ENCODE measurements at regions not wholly inside any gene's neighbourhood (a gene's known extent, or its start where the extent isn't known, plus 50 kb on each side); places are given as distances from the start of the nearest gene placed in this dataset.

DNA sequence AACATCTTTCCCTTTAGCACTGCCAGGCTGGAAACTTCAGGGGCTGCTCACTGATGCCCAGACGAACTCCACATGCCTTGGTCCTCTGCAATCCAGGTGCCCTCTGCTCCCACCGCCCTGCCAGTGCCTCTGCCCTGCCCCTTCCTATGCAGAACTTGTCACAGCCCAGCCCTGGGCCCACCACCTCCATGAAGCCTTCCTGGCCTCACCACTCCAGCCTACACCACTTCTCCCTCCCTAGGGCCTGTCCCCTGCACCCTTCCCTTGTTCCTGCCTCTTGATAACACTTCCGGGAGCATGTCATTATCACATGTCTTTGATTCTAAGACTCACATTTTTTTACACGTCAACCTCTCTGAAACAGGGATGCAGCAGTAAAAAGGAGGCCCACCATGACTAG is 627.2 kb downstream of the UQCRFS1 start:
- Histone ChIP-seq H2BK5ac (ENCODE audit: insufficient read length, low read length) (no peak overlapping the region), H2BK15ac (ENCODE audit: low read depth, low read length) (no peak overlapping the region), H3K4me2 (ENCODE audit: insufficient read depth, insufficient read length, low read length) (no peak overlapping the region), H2BK12ac (ENCODE audit: insufficient read length, low read depth, low read length) (no peak overlapping the region), H4K5ac (ENCODE audit: insufficient read length, low read depth, low read length) (no peak overlapping the region), H3K23ac (ENCODE audit: insufficient read length, low read depth, low read length) (no peak overlapping the region), H3T11ph (ENCODE audit: low read length) (no peak overlapping the region), H3K9ac (ENCODE audit: extremely low read depth, insufficient read length, low read length) (no peak overlapping the region), H3K79me1 (ENCODE audit: insufficient read depth, low read depth, low read length, poor library complexity, severe bottlenecking) (no peaks in the 10 kb centered on the region), H3K9me3 (ENCODE audit: control insufficient read depth, low read depth, low read length) (no peaks in the 10 kb centered on the region), H3K18ac (ENCODE audit: insufficient read length, low read depth, low read length) (no peak overlapping the region), H4K20me1 (ENCODE audit: control insufficient read depth, insufficient read depth, insufficient read length) (no peaks in the 10 kb centered on the region), H3K14ac (ENCODE audit: insufficient read depth, low read length) (no peak overlapping the region), H3K4ac (ENCODE audit: low read depth, low read length) (no peak overlapping the region), H3K79me2 (ENCODE audit: insufficient read depth, low read length) (no peaks in the 10 kb centered on the region), H2AFZ (ENCODE audit: low read length) (no peak overlapping the region), H2BK20ac (ENCODE audit: low read depth, low read length, poor library complexity, severe bottlenecking) (no peak overlapping the region), H3K27me3 (ENCODE audit: insufficient read depth, low read length) (no peaks in the 10 kb centered on the region), H2AK5ac (ENCODE audit: insufficient read length, low read length) (no peak overlapping the region), H3K4me1 (ENCODE audit: insufficient read depth, low read length) (peaks cover 11% of the 10 kb centered on the region; the same call in 1 of the 2 replicates), H4K8ac (replicated peaks; ENCODE audit: insufficient read length, low read depth, low read length) (no peak overlapping the region), H2BK120ac (ENCODE audit: low read depth, low read length, poor library complexity, severe bottlenecking) (no peak overlapping the region), H3K23me2 (ENCODE audit: insufficient read length, low read depth, low read length, poor library complexity, severe bottlenecking) (no peaks in the 10 kb centered on the region), H3K56ac (ENCODE audit: insufficient read length, low read depth, low read length) (no peak overlapping the region), H4K91ac (ENCODE audit: insufficient read length, low read depth, low read length) (no peak overlapping the region), H3K27ac (ENCODE audit: insufficient read length, low read depth, low read length) (no peak overlapping the region)
- Mint-ChIP-seq H3K27me3 (ENCODE audit: low read depth) (no peaks in the 10 kb centered on the region; the same call in 1 of the 2 replicates), H3K4me1 (peaks cover 42 to 43% of the 10 kb centered on the region in 2 experiments), H3K36me3 (ENCODE audit: insufficient read depth in 1 of 3, low read depth in 3 of 3) (no peaks in the 10 kb centered on the region), H3K4me3 (no peak overlapping the region), H3K27ac (no peak overlapping the region), H3K9me3 (no peaks in the 10 kb centered on the region; a peak in 1 of 5 replicates)
- no CpG with 5 or more reads among the region's 4 CpGs for WGBS (ENCODE audit: extremely low coverage, insufficient read length, low lambda C conversion rate)
- DNase-seq = no peak
- TF ChIP-seq, protein P1, sequence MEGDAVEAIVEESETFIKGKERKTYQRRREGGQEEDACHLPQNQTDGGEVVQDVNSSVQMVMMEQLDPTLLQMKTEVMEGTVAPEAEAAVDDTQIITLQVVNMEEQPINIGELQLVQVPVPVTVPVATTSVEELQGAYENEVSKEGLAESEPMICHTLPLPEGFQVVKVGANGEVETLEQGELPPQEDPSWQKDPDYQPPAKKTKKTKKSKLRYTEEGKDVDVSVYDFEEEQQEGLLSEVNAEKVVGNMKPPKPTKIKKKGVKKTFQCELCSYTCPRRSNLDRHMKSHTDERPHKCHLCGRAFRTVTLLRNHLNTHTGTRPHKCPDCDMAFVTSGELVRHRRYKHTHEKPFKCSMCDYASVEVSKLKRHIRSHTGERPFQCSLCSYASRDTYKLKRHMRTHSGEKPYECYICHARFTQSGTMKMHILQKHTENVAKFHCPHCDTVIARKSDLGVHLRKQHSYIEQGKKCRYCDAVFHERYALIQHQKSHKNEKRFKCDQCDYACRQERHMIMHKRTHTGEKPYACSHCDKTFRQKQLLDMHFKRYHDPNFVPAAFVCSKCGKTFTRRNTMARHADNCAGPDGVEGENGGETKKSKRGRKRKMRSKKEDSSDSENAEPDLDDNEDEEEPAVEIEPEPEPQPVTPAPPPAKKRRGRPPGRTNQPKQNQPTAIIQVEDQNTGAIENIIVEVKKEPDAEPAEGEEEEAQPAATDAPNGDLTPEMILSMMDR (conservative IDR thresholded peaks at IDR 0.05) = no peak
